SJCRH30 (cell line): ENCODE measurements at regions not wholly inside any gene's neighbourhood (a gene's known extent, or its start where the extent isn't known, plus 50 kb on each side); places are given as distances from the start of the nearest gene placed in this dataset.

Experiments
- DNase-seq, 2 experiments: peaks; one replicate each; pipeline ENCODE4 v3.0.0-alpha.2; 2015 to 2020
- H3K27ac ChIP-seq: fragments of 250-450 bp; sonication (Bioruptor Pico); 2 replicates; pipeline ENCODE4 v1.5.1; 2020; ENCODE audit warnings: mild to moderate bottlenecking, moderate library complexity
- H3K27me3 ChIP-seq: fragments of 250-450 bp; sonication (Bioruptor Pico); 2 replicates; pipeline ENCODE4 v1.5.1; 2020; ENCODE audit warnings: mild to moderate bottlenecking, moderate library complexity
- H3K36me3 ChIP-seq: fragments of 250-450 bp; sonication (Bioruptor Pico); 2 replicates; pipeline ENCODE4 v1.5.1; 2020; ENCODE audit warnings: mild to moderate bottlenecking, moderate library complexity
- H3K4me1 ChIP-seq: fragments of 250-450 bp; sonication (Bioruptor Pico); 2 replicates; pipeline ENCODE4 v1.5.1; 2020; ENCODE audit warnings: mild to moderate bottlenecking, moderate library complexity
- H3K4me3 ChIP-seq: fragments of 250-450 bp; sonication (Bioruptor Pico); 2 replicates; pipeline ENCODE4 v1.5.1; 2020; ENCODE audit warnings: mild to moderate bottlenecking, moderate library complexity
- H3K9me3 ChIP-seq: fragments of 250-450 bp; sonication (Bioruptor Pico); replicated peaks from 2 replicates; pipeline ENCODE4 v1.5.1; 2020; ENCODE audit warnings: mild to moderate bottlenecking, moderate library complexity

DNA sequence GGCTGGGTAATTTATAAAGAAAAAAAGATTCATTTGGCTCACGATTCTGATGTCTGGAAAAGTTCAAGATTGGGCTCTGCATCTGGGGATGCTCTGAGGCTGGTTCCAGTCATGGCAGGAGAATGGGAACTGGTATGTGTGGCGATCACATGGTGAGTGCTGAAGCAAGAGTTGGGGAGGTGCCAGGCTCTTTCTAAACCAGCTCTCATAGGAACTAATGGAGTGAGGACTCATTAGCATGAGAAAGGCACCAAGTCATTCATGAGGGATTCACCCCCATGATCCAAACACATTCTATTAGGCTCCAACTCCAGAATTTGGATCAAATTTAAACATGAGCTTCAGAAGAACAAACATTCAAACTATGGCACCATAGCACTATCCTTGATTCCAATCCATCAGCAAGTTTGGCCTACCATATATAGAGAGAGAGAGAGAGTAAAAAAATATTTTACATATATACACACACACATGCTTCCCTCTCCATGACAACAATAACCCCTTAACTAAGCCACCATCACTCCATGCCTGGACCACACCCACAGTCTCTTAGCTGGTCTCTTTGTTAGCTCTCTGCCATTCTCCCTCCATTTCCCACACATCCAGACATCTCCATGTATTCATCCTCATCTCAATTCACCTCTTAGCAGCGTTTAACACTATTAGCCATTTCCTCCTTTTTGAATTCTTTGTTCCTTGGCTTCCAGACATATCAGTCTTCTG, 57.9 kb downstream of the NPY start:
- H3K4me3 ChIP-seq = no peak overlapping the region
- DNase-seq = no peak
- H3K27ac ChIP-seq = no peak overlapping the region
- H3K4me1 ChIP-seq = peaks cover 17% of the 10 kb centered on the region
- H3K9me3 ChIP-seq = no peaks in the 10 kb centered on the region; the same call in 1 of the 2 replicates
- H3K27me3 ChIP-seq = no peaks in the 10 kb centered on the region
- H3K36me3 ChIP-seq = no peaks in the 10 kb centered on the region

DNA sequence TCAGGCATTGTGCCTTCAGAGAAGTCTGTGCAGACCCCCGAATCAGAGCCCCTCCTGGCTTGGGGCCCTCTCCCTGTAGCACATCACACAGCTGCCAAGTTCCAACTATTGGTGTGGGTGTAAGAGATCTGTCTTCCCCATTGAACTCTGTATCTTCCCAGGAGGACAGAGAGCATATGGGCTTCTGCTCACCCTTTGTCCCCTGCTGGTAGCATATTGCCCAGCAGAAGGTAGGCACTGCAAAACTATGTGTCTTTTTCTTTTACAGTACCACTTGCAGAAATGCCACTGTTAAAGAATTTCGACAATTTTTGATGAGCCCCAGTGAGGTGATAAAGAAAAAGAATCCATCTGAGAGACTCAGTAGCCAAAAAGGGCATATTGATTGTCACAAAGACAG, 59.6 kb downstream of the NPY start:
- DNase-seq = no peak
- Histone ChIP-seq H3K4me1 (peaks cover 15% of the 10 kb centered on the region), H3K27ac (no peak overlapping the region), H3K4me3 (no peak overlapping the region), H3K9me3 (no peaks in the 10 kb centered on the region), H3K36me3 (no peaks in the 10 kb centered on the region), H3K27me3 (no peaks in the 10 kb centered on the region)

DNA sequence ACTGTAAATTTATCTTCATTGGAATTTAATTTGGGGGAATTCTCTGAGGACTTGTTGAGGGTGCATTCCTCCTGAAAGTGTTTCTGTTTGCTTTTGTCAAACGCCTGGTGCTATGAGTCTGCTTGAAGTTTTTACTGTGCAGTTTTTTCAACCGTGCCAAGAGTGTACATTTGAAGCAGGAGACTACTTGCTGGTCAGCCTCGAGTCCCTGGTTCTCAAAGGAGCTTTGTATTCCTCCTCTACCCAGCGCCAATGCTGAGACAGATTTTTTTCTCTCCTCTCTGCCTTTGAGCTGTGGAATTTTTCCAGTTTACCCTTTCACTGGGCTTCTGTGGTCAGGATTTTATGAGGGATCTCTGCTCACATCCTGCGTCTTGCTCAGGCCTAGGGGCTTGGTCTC, 62.1 kb downstream of the NPY start:
- no peaks in the 10 kb centered on the region for H3K9me3 ChIP-seq
- peak; percentile 72 to 90 for DNase-seq
- H3K27me3 ChIP-seq = no peaks in the 10 kb centered on the region
- H3K27ac ChIP-seq = peak overlapping the region; percentile 58
- peaks cover 15% of the 10 kb centered on the region for H3K4me1 ChIP-seq
- H3K4me3 ChIP-seq = peak overlapping the region; percentile 8; the same call in 1 of the 2 replicates
- no peaks in the 10 kb centered on the region for H3K36me3 ChIP-seq

DNA sequence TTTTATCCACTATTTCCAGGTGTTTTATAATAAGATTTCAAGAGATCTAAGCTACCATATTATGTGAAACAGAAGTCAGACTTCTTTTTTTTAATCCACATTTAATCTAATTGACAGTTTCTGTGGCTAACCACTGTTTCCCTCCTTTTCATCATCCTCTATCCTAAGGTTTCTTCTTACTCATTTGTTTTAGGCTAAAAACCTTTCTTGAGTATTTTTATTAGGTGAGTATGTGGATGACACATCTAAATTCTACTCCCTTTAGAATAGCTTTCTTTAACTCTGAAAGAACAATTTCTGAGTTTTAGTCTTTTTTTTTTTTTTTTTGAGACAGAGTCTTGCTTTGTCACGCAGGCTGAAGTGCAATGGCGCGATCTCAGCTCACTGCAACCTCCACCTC, 62.7 kb downstream of the NPY start:
- H3K27me3 ChIP-seq = no peaks in the 10 kb centered on the region

DNA sequence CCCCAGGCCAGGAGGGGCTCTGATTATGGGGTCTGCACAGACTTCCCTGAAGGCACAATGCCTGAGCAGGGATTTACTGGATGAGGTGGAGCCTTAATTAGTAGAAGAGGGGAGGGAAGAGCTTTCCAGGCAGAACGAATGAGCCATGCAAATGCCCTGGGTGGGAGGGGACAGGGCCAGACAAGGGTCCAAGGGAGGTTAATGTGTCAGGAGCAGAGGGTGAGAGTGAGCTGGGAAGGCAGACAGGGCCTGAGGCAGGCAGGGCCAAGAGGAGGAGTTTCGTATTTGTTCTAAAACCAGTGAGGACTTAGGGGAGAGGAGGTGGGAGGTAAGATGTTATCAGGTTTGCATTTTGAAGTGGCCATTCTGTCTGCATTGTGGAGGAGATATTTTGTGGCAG, 65.3 kb downstream of the NPY start:
- no peak overlapping the region for H3K27ac ChIP-seq
- no peak overlapping the region for H3K4me3 ChIP-seq
- no peaks in the 10 kb centered on the region for H3K36me3 ChIP-seq
- peaks cover 15% of the 10 kb centered on the region for H3K4me1 ChIP-seq
- no peaks in the 10 kb centered on the region for H3K27me3 ChIP-seq
- 0 out of 2 replicates have a peak, but pooled peaks cover 4% of the 10 kb centered on the region for H3K9me3 ChIP-seq
- DNase-seq = peak in 1 of 2 experiments; percentile 47

More for the DNA sequence above, 62.7 kb downstream of the NPY start:
- Histone ChIP-seq H3K36me3 (no peaks in the 10 kb centered on the region), H3K27ac (peak overlapping the region; percentile 58), H3K4me3 (no peak overlapping the region), H3K9me3 (no peaks in the 10 kb centered on the region), H3K4me1 (peaks cover 15% of the 10 kb centered on the region)
- no peak for DNase-seq

DNA sequence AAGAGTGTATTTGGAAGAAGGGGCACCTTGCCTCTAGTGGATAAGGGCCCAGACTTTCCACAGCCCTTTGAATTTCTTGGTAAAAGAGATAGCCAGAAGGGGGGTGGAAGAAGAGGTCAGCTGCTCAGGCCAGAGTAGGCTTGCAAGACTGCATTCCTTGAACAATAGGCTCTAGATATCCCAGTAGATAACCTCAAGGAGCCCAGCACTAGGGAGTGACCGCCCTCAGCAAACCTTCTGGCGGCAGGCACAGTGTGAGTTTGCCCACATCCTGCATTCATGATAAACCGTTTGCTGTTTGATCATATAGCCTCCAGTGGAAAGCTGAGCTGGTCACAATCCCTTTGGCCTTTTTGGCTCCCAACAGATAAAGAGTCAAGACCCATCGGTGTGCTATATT, 70.5 kb downstream of the NPY start:
- H3K36me3 ChIP-seq = no peaks in the 10 kb centered on the region
- no peaks in the 10 kb centered on the region for H3K4me1 ChIP-seq
- no peaks in the 10 kb centered on the region for H3K27me3 ChIP-seq
- H3K9me3 ChIP-seq = 0 out of 2 replicates have a peak, but pooled peaks cover 4% of the 10 kb centered on the region
- H3K27ac ChIP-seq = no peak overlapping the region
- no peak overlapping the region for H3K4me3 ChIP-seq
- DNase-seq = no peak

DNA sequence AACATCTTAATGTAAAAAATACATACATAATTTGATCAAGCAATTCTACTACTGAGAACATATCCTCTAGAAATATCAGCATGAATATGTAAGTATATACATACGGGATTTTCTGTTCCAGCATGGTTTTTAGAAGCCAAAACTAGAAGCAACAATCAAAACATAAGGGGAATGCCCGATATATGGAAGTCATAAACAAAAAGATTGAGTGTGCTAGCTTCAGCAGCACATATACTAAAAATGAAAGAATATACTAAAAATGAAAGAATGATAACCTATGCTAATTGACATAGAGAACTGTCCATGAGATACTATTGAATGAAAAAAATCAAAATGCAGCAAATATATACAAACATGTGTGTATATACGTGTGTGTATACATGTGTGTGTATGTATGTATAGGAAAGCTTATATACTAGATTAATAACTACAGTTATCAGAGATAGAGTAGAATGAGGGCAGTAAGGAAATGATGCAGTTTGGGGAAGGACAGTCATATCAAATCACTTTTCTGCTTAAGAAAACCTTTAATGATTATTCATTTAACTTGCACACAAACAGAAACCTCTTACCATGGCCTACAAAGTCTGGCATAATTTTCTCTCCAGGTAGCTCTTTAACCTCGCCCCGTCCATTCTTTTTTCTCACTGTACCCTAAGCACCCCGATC, 72.9 kb downstream of the NPY start:
- no peaks in the 10 kb centered on the region for H3K4me1 ChIP-seq
- no peak overlapping the region for H3K4me3 ChIP-seq
- H3K9me3 ChIP-seq = 0 out of 2 replicates have a peak, but pooled peaks cover 4% of the 10 kb centered on the region
- H3K36me3 ChIP-seq = no peaks in the 10 kb centered on the region
- H3K27ac ChIP-seq = no peak overlapping the region
- no peak for DNase-seq
- H3K27me3 ChIP-seq = no peaks in the 10 kb centered on the region

DNA sequence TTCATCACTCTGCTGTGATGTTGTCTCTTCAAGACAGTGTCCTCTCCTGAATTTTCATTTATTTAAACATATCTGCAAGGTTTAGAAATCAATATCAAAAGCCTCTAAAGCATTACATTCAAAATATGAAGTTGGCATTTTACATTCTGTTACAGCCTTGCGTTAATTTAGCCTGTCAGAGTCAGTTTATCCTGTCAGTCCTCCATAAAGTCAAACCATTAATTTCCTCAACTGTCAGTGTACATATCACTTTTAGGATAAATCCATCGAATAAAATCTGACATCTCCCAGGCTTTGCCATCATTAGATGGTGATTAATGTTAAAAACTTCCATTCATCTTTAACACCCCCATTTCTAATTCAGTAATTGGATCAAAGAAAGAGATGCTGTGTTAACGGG, 77.0 kb downstream of the NPY start:
- Histone ChIP-seq H3K4me3 (no peak overlapping the region), H3K36me3 (no peaks in the 10 kb centered on the region), H3K4me1 (peaks cover 8% of the 10 kb centered on the region), H3K9me3 (no peaks in the 10 kb centered on the region), H3K27ac (no peak overlapping the region), H3K27me3 (no peaks in the 10 kb centered on the region)
- no peak for DNase-seq

DNA sequence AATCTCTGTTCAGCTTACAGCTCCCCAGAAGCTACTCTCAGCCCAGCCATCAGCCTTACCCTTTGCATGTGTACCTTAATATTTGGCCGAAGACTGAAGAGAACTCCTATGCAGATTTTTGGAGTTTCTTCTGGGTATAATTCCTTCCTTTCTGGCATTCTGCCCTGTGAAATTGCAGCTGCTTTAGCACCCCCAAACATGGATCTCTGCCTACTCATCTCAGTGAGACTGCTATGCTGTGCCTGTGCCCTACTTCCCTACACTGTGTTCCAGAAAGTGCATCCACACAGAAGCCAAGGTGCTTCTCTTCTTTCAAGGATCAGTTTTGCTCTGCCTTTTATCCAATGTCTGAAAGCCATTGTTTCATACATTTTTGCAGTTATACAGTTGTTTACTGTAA, 81.6 kb downstream of the NPY start:
- DNase-seq = peak in 1 of 2 experiments; percentile 60
- peaks cover 28% of the 10 kb centered on the region for H3K4me1 ChIP-seq
- H3K36me3 ChIP-seq = no peaks in the 10 kb centered on the region
- peak overlapping the region; percentile 76 for H3K27ac ChIP-seq
- H3K4me3 ChIP-seq = no peak overlapping the region
- no peaks in the 10 kb centered on the region for H3K9me3 ChIP-seq
- H3K27me3 ChIP-seq = no peaks in the 10 kb centered on the region

DNA sequence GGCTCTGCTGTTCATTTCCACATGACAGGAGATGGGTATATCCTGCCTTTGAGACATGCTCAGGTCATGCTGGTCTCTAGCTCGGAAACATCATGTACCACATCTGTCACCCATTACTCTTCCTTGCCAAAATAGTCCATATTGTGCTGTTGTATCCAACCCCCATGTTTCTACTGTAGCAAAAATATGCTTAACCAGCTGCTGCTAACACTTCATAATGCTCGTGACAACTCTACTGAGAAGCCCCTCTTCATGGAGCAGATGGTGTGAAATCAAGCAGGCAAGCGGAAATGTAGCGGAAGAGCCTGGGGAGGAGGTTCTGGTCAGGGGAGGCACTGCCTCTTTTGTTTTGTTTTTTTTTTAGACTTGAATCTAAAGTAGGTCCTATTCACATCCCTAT, 82.9 kb downstream of the NPY start:
- H3K9me3 ChIP-seq = no peaks in the 10 kb centered on the region
- H3K4me3 ChIP-seq = peak overlapping the region; percentile 21
- H3K4me1 ChIP-seq = peaks cover 28% of the 10 kb centered on the region
- no peaks in the 10 kb centered on the region for H3K27me3 ChIP-seq
- H3K27ac ChIP-seq = peak overlapping the region; percentile 76
- no peaks in the 10 kb centered on the region for H3K36me3 ChIP-seq
- DNase-seq = peak; percentile 88 to 96

DNA sequence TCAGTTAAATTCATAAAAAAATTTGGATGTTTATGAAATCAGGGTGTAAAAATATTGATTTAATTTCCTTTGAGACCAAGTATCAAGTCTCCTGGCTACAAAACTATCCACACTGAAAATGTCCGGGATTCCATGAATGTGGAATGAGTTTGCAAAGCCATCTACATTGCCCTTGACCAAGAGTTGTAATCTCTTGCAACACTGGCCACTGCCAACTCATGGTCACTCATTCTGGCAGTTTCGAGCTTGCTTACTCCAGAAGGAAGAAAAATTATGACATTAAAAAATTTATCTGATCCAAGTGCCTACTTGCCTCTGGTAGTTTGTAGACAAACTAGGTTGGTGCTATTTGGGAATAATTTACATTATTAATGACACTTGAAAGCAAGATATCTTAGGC, 84.2 kb downstream of the NPY start:
- Histone ChIP-seq H3K36me3 (no peaks in the 10 kb centered on the region), H3K27ac (peak overlapping the region; percentile 76; the same call in 1 of the 2 replicates), H3K27me3 (no peaks in the 10 kb centered on the region), H3K4me3 (no peak overlapping the region), H3K9me3 (no peaks in the 10 kb centered on the region), H3K4me1 (peaks cover 31% of the 10 kb centered on the region)
- DNase-seq = no peak

DNA sequence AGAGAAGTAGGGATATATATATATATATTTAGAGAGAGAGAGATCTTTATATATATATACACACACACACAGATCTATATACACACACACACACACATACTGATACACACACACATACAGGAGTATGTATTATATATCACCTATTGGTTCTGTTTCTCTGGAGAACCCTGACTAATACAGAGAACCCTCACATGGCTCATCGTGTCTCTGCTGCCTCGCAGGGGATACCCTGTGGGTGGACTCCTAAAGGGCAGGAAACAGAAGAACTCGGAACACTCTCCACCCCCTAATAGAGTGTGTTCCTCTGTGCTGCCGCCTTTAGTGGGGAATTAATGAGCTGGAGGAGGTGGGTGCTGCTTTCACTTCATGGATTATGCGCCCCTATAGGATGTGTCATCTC, 86.6 kb downstream of the NPY start:
- Histone ChIP-seq H3K36me3 (no peaks in the 10 kb centered on the region), H3K27me3 (no peaks in the 10 kb centered on the region), H3K4me1 (peaks cover 39% of the 10 kb centered on the region), H3K9me3 (no peaks in the 10 kb centered on the region), H3K27ac (no peak overlapping the region), H3K4me3 (no peak overlapping the region)
- no peak for DNase-seq

DNA sequence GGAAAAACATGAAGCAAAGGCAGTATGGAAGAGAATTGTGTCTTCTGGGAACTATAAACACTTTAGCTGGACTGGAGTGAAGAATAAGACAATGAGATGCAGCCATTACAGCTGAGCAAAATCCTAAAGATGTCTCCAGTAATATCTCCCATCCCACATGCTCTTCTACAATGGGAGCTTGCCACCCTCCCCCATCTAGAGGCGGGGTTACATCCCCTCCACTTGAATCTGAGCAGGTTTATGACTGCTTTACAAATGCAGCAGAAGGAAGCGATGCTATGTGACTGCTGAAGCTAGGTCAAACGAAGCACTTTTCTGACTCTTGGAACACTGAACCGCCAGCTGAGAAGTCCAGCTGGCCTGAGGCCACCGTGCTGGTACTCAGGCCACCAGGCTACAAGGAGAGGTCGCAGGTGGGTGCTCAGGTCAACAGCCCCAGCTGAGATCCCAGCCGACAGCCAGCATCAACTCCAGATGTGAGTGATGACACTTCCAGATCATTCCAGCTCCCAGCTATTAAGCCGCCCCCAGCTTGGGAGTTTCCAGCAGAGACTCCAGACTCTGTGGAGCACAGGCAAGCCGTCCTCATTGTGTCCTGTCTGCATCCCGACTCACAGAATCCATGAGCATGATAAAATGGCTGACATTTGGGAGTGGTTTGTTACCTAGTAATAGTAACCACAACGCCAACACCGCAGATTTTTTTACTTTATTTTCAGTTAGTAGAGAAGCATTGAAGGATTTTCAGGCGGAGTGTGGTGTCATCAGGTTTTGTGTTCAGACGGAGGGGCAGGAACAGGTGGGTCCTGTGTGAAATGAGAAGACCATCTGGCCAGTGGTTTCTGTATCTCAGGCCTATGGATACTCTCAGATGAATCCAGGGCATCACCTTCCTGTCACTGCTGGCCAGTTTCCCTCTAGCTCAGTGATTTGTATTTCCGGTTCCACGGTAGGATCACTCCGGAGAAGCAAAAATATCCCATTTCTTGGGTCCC, 89.3 kb downstream of the NPY start:
- peak; percentile 71 to 85 for DNase-seq

DNA sequence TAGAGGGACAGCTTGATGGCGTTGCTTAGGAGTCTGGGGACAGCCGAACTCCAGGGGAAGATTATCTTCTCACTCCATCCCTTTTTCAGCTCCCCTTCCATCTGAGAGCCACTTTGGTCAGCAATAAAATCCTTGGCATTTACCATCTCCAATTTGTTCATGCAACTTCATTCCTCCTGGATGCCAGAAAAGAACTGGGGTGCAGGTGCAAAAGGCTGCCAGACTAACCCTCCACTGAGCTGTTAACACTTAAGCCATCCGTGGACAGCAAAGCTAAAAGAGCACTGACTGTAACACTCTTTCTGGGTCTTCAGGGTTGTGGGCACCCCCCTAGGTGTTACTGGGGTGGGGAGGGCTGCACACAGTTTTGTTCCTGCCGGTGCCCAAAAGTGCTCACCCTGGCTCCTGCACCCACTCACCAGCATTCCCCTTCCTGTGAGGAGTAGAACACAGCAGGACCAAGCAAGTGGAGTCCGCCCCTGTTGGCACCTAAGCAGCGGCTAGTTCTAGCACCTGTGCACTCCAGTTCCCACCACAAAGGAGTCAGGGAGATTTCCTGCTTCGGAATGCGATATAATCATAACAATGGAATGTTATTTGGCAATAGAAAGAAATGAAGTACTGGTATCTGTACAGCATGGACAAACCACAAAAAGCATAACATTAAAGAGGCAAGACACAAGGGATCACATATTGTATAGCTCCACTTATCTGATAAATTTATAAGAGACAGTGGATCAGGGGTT, 95.1 kb downstream of the NPY start:
- peak; percentile 84 to 87 for DNase-seq
- peaks cover 29% of the 10 kb centered on the region for H3K4me1 ChIP-seq
- no peak overlapping the region for H3K4me3 ChIP-seq
- no peaks in the 10 kb centered on the region for H3K27me3 ChIP-seq
- H3K9me3 ChIP-seq = no peaks in the 10 kb centered on the region
- no peaks in the 10 kb centered on the region for H3K36me3 ChIP-seq
- H3K27ac ChIP-seq = peak overlapping the region; percentile 13

More for the DNA sequence above, 89.3 kb downstream of the NPY start:
- Histone ChIP-seq H3K27me3 (no peaks in the 10 kb centered on the region), H3K4me1 (peaks cover 19% of the 10 kb centered on the region), H3K4me3 (peak overlapping the region; percentile 6; the same call in 1 of the 2 replicates), H3K9me3 (no peaks in the 10 kb centered on the region), H3K27ac (peak overlapping the region; percentile 60), H3K36me3 (no peaks in the 10 kb centered on the region)
